GM23338 (cell line): ENCODE measurements at regions not wholly inside any gene's neighbourhood (a gene's known extent, or its start where the extent isn't known, plus 50 kb on each side); places are given as distances from the start of the nearest gene placed in this dataset.

Source experiments
- ATAC-seq: fragments of 200-7000 bp; cut with Tn5 transposase; 3 replicates; pipeline ENCODE4 v1.9.1; 2020
- DNase-seq: peaks from one replicate; pipeline ENCODE4 v3.0.0-alpha.2; 2015; ENCODE audit warnings: low spot score
- H2AFZ ChIP-seq: fragments of 200-600 bp; sonication (generic); 2 replicates; pipeline ENCODE4 v1.8.0; 2016; ENCODE audit warnings: antibody characterized with exemption, mild to moderate bottlenecking, moderate library complexity
- H3F3A ChIP-seq: fragments of 200-600 bp; sonication (generic); replicated peaks from 2 replicates; pipeline ENCODE4 v1.8.0; 2017; ENCODE audit warnings: antibody characterized with exemption, mixed run types, low read depth
- H3K27ac ChIP-seq: fragments of 200-600 bp; sonication (generic); 2 replicates; pipeline ENCODE4 v1.6.1; 2016; ENCODE audit warnings: low read depth
- H3K27me3 ChIP-seq: fragments of 200-600 bp; sonication (generic); 2 replicates; pipeline ENCODE4 v1.8.0; 2016; ENCODE audit warnings: mild to moderate bottlenecking, mixed run types, moderate library complexity; ENCODE audit not compliant: insufficient read depth
- H3K36me3 ChIP-seq: fragments of 200-600 bp; sonication (generic); 2 replicates; pipeline ENCODE4 v1.8.0; 2016; ENCODE audit warnings: mild to moderate bottlenecking; ENCODE audit not compliant: insufficient read depth
- H3K4me1 ChIP-seq: fragments of 200-600 bp; sonication (generic); 2 replicates; pipeline ENCODE4 v1.8.0; 2016; ENCODE audit warnings: mild to moderate bottlenecking, moderate library complexity; ENCODE audit not compliant: insufficient read depth
- H3K4me2 ChIP-seq: fragments of 200-600 bp; sonication (generic); 2 replicates; pipeline ENCODE4 v1.7.1; 2017; ENCODE audit warnings: mixed run types
- H3K4me3 ChIP-seq: fragments of 200-600 bp; sonication (generic); 2 replicates; pipeline ENCODE4 v1.6.1; 2016; ENCODE audit warnings: mixed run types
- H3K79me2 ChIP-seq: fragments of 200-600 bp; sonication (generic); replicated peaks from 2 replicates; pipeline ENCODE4 v1.8.0; 2017; ENCODE audit warnings: mild to moderate bottlenecking; ENCODE audit not compliant: insufficient read depth
- H3K9me2 ChIP-seq: fragments of 200-600 bp; sonication (generic); 2 replicates; pipeline ENCODE4 v1.8.0; 2017; ENCODE audit not compliant: insufficient read depth
- H4K20me1 ChIP-seq: fragments of 200-600 bp; sonication (generic); replicated peaks from 2 replicates; pipeline ENCODE4 v1.8.0; 2017; ENCODE audit warnings: mild to moderate bottlenecking; ENCODE audit not compliant: insufficient read depth
- H3K27ac Mint-ChIP-seq: 2 replicates; pipeline ENCODE4 v1.8.0; 2020; ENCODE audit warnings: inconsistent platforms, mild to moderate bottlenecking, moderate library complexity, mixed read lengths
- H3K27me3 Mint-ChIP-seq: 3 replicates; pipeline ENCODE4 v1.8.0; 2022; ENCODE audit warnings: low read depth, mild to moderate bottlenecking, moderate library complexity, mixed read lengths, inconsistent platforms; ENCODE audit not compliant: insufficient read depth, poor library complexity
- H3K36me3 Mint-ChIP-seq: 3 replicates; pipeline ENCODE4 v1.8.0; 2021; ENCODE audit warnings: low read depth, mild to moderate bottlenecking, inconsistent platforms, moderate library complexity, mixed read lengths
- H3K4me1 Mint-ChIP-seq: 3 replicates; pipeline ENCODE4 v1.8.0; 2020; ENCODE audit warnings: mild to moderate bottlenecking, inconsistent platforms, mixed read lengths
- H3K4me3 Mint-ChIP-seq: 3 replicates; pipeline ENCODE4 v1.8.0; 2021; ENCODE audit warnings: moderate library complexity, mild to moderate bottlenecking, inconsistent platforms, mixed read lengths
- H3K9me3 Mint-ChIP-seq: 3 replicates; pipeline ENCODE4 v1.8.0; 2020; ENCODE audit warnings: moderate library complexity, mild to moderate bottlenecking, inconsistent platforms, mixed read lengths
- CREB1 ChIP-seq: fragments of 250-450 bp; sonication (Bioruptor Pico); IDR thresholded peaks from 2 replicates; pipeline ENCODE4 v1.5.0; 2020; ENCODE audit warnings: low read depth, mild to moderate bottlenecking, moderate library complexity
- EZH2 ChIP-seq: fragments of 200-600 bp; sonication (generic); IDR thresholded peaks from one replicate; pipeline ENCODE4 v1.8.0; 2017; ENCODE audit warnings: antibody characterized with exemption, mild to moderate bottlenecking, low read depth; ENCODE audit not compliant: unreplicated experiment
- EZH2phosphoT487 ChIP-seq: fragments of 200-600 bp; sonication (generic); IDR thresholded peaks from one replicate; pipeline ENCODE4 v1.8.1; 2018; ENCODE audit warnings: antibody characterized with exemption; ENCODE audit not compliant: unreplicated experiment
- JUNB ChIP-seq: IDR thresholded peaks from one replicate; pipeline ENCODE4 v1.6.1; 2016; ENCODE audit warnings: antibody characterized with exemption; ENCODE audit not compliant: unreplicated experiment
- NANOG ChIP-seq: IDR thresholded peaks from 2 replicates; pipeline ENCODE4 v1.6.1; 2016; ENCODE audit warnings: antibody characterized with exemption, borderline replicate concordance
- POLR2AphosphoS5 ChIP-seq: IDR thresholded peaks from 2 replicates; pipeline ENCODE4 v1.6.1; 2016; ENCODE audit warnings: antibody characterized with exemption, low read depth
- STAT1 ChIP-seq: IDR thresholded peaks from one replicate; pipeline ENCODE4 v1.6.1; 2016; ENCODE audit warnings: antibody characterized with exemption; ENCODE audit not compliant: unreplicated experiment
- ZNF114 ChIP-seq: fragments of 250-450 bp; sonication (Bioruptor Pico); IDR thresholded peaks from 2 replicates; pipeline ENCODE4 v1.5.0; 2020; ENCODE audit warnings: mild to moderate bottlenecking, moderate library complexity
- TF ChIP-seq, protein P1 (sequence below), 2 experiments: fragments of 200-600 bp in 1 of 2; sonication (generic) in 1 of 2; conservative IDR thresholded peaks; 2 replicates each; pipeline versions ENCODE4 v1.5.1 to v1.6.1; 2016 to 2017; ENCODE audit warnings: antibody characterized with exemption in 2 of 2, low read depth in 2 of 2, mild to moderate bottlenecking in 2 of 2, moderate library complexity in 1 of 2
- TF ChIP-seq, protein P2 (sequence below): IDR thresholded peaks from one replicate; pipeline ENCODE4 v1.6.1; 2018; ENCODE audit warnings: antibody characterized with exemption; ENCODE audit not compliant: unreplicated experiment

DNA sequence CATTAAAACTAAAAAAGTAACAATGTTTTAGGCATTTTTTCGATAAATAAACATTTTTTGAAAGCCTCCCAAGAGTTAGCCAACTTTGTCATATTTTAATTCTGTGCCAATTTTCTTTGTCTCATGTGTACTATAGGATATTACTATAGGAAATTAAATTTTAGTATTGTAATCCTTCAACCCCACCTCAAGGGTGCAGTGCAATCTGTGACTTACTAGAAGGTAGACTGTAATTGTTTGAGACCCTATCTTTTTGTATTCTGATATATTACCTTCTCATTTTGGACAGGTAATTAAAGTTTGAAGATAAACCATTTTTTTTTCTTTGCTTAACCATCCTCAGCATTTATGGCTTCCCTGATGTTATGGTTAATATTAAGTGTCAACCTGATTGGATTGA, 457.8 kb downstream of the PCDH20 start:
- H3K27ac Mint-ChIP-seq, result no peak overlapping the region
- H2AFZ ChIP-seq, result no peak overlapping the region
- no peaks in the 10 kb centered on the region for H3K36me3 ChIP-seq
- ATAC-seq (no peak), DNase-seq (no peak)
- no peak overlapping the region for H3K4me2 ChIP-seq
- no peaks in the 10 kb centered on the region for H3K36me3 Mint-ChIP-seq
- no peaks in the 10 kb centered on the region for H3F3A ChIP-seq
- TF ChIP-seq JUNB (no peak), POLR2AphosphoS5 (no peak), EZH2phosphoT487 (no peak), STAT1 (no peak)
- TF ChIP-seq, protein P1, sequence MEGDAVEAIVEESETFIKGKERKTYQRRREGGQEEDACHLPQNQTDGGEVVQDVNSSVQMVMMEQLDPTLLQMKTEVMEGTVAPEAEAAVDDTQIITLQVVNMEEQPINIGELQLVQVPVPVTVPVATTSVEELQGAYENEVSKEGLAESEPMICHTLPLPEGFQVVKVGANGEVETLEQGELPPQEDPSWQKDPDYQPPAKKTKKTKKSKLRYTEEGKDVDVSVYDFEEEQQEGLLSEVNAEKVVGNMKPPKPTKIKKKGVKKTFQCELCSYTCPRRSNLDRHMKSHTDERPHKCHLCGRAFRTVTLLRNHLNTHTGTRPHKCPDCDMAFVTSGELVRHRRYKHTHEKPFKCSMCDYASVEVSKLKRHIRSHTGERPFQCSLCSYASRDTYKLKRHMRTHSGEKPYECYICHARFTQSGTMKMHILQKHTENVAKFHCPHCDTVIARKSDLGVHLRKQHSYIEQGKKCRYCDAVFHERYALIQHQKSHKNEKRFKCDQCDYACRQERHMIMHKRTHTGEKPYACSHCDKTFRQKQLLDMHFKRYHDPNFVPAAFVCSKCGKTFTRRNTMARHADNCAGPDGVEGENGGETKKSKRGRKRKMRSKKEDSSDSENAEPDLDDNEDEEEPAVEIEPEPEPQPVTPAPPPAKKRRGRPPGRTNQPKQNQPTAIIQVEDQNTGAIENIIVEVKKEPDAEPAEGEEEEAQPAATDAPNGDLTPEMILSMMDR (conservative IDR thresholded peaks at IDR 0.05; ENCODE audit: low read depth in 2 of 2), result peak in 1 of 2 experiments; percentile 37; a peak in 3 of 4 replicates
- no peaks in the 10 kb centered on the region for H3K9me3 Mint-ChIP-seq
- H3K27me3 Mint-ChIP-seq, result peaks cover 1% of the 10 kb centered on the region
- no peak overlapping the region for H3K27ac ChIP-seq
- no peaks in the 10 kb centered on the region for H3K27me3 ChIP-seq
- H3K4me3 Mint-ChIP-seq, result no peak overlapping the region
- H3K79me2 ChIP-seq, result no peaks in the 10 kb centered on the region
- no peaks in the 10 kb centered on the region for H4K20me1 ChIP-seq
- no peak overlapping the region for H3K4me3 ChIP-seq
- H3K9me2 ChIP-seq, result no peaks in the 10 kb centered on the region
- no peaks in the 10 kb centered on the region for H3K4me1 ChIP-seq
- H3K4me1 Mint-ChIP-seq, result no peaks in the 10 kb centered on the region

DNA sequence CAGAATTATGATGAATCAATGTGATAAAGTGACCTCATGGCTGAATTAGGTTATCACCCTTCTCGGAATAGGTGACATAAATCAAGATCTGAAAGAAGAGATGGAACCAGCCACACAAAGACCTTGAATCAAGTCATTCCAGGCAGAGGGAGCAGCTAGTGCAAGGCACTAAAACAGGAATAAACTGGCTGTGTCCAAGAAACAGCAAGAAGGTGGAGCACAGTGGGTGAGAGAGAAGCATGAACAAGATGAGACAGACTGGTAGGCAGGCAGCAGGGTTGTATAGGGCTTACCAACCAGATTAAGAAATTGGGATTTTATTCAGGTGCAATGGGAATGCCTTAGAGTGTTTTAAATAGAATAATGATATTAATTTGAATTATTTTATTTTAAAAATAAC, 470.3 kb downstream of the PCDH20 start:
- H3K36me3 ChIP-seq, result no peaks in the 10 kb centered on the region
- H3K4me3 ChIP-seq, result no peak overlapping the region
- H3K27me3 Mint-ChIP-seq, result peaks cover 6% of the 10 kb centered on the region
- no peak overlapping the region for H3K4me2 ChIP-seq
- H3K4me1 Mint-ChIP-seq, result no peaks in the 10 kb centered on the region
- no peak overlapping the region for H2AFZ ChIP-seq
- ATAC-seq, result no peak
- H3K4me3 Mint-ChIP-seq, result no peak overlapping the region
- TF ChIP-seq EZH2phosphoT487, result no peak
- no peak for TF ChIP-seq STAT1
- TF ChIP-seq JUNB, result no peak
- DNase-seq, result no peak
- no peaks in the 10 kb centered on the region for H4K20me1 ChIP-seq
- no peak overlapping the region for H3K27ac Mint-ChIP-seq
- peaks cover 10% of the 10 kb centered on the region; the same call in 1 of the 2 replicates for H3K9me2 ChIP-seq
- H3K27ac ChIP-seq, result no peak overlapping the region
- H3K36me3 Mint-ChIP-seq, result peaks cover 6% of the 10 kb centered on the region; the same call in 2 of the 3 replicates
- no peaks in the 10 kb centered on the region for H3K27me3 ChIP-seq
- H3K9me3 Mint-ChIP-seq, result peaks cover 10% of the 10 kb centered on the region; the same call in 1 of the 3 replicates
- no peaks in the 10 kb centered on the region for H3K4me1 ChIP-seq
- no peaks in the 10 kb centered on the region for H3K79me2 ChIP-seq
- H3F3A ChIP-seq, result no peaks in the 10 kb centered on the region

DNA sequence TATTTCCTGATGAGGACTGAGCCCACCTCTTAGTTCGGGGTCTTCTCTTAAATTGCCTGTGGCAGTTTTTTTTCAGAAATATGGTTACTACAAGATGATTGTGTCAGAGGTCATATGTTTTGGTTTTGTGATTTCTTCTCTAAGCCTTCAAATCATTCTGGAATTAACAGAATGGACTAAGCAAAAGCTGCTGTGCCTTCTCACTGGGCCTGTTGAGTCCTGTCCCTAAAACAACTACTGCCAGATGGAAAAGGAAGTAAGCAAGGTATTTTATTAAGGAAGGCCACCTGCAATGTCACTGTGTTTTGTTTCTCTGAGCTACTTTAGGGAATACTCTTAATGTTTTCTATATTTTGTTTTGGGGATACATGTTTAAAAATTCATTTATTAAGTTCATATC, 470.8 kb downstream of the PCDH20 start:
- Mint-ChIP-seq H3K4me3 (no peak overlapping the region), H3K4me1 (no peaks in the 10 kb centered on the region), H3K27ac (no peak overlapping the region), H3K9me3 (peaks cover 5% of the 10 kb centered on the region; the same call in 1 of the 3 replicates), H3K36me3 (peaks cover 6% of the 10 kb centered on the region; the same call in 2 of the 3 replicates), H3K27me3 (peaks cover 6% of the 10 kb centered on the region)
- Histone ChIP-seq H3K36me3 (no peaks in the 10 kb centered on the region), H3K4me2 (no peak overlapping the region), H3K4me1 (no peaks in the 10 kb centered on the region), H3K4me3 (no peak overlapping the region), H3K79me2 (no peaks in the 10 kb centered on the region), H4K20me1 (no peaks in the 10 kb centered on the region), H3K27me3 (no peaks in the 10 kb centered on the region), H3K9me2 (peaks cover 15% of the 10 kb centered on the region), H3F3A (no peaks in the 10 kb centered on the region), H3K27ac (no peak overlapping the region), H2AFZ (no peak overlapping the region; the same call in 1 of the 2 replicates)
- ATAC-seq (no peak), DNase-seq (no peak)
- TF ChIP-seq, protein P1 (conservative IDR thresholded peaks at IDR 0.05; ENCODE audit: low read depth in 2 of 2), result no peak
- TF ChIP-seq, protein P2, sequence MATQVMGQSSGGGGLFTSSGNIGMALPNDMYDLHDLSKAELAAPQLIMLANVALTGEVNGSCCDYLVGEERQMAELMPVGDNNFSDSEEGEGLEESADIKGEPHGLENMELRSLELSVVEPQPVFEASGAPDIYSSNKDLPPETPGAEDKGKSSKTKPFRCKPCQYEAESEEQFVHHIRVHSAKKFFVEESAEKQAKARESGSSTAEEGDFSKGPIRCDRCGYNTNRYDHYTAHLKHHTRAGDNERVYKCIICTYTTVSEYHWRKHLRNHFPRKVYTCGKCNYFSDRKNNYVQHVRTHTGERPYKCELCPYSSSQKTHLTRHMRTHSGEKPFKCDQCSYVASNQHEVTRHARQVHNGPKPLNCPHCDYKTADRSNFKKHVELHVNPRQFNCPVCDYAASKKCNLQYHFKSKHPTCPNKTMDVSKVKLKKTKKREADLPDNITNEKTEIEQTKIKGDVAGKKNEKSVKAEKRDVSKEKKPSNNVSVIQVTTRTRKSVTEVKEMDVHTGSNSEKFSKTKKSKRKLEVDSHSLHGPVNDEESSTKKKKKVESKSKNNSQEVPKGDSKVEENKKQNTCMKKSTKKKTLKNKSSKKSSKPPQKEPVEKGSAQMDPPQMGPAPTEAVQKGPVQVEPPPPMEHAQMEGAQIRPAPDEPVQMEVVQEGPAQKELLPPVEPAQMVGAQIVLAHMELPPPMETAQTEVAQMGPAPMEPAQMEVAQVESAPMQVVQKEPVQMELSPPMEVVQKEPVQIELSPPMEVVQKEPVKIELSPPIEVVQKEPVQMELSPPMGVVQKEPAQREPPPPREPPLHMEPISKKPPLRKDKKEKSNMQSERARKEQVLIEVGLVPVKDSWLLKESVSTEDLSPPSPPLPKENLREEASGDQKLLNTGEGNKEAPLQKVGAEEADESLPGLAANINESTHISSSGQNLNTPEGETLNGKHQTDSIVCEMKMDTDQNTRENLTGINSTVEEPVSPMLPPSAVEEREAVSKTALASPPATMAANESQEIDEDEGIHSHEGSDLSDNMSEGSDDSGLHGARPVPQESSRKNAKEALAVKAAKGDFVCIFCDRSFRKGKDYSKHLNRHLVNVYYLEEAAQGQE, result no peak
- no peak for TF ChIP-seq CREB1 (CRISPR knock-in tag)
- no peak for TF ChIP-seq EZH2
- no peak for TF ChIP-seq JUNB
- TF ChIP-seq NANOG, result no peak
- no peak for TF ChIP-seq STAT1
- TF ChIP-seq ZNF114 (CRISPR knock-in tag), result no peak
- TF ChIP-seq POLR2AphosphoS5, result no peak
